Endometrium (tissue), 2 donors: ENCODE measurements at regions not wholly inside any gene's neighbourhood (a gene's known extent, or its start where the extent isn't known, plus 50 kb on each side); places are given as distances from the start of the nearest gene placed in this dataset.

ENCODE experiments used
- FAIRE-seq: peaks from 2 replicates; lab custom pipeline; 2012; peaks lifted over from hg19 to GRCh38; lab: Jason Lieb, UNC
- donor health status: control.
- donor health status: control.

GRCh38 chr9:551986-552929, 289.2 kb upstream of the DMRT1 start:
- FAIRE-seq, result peak; percentile 90

DNA sequence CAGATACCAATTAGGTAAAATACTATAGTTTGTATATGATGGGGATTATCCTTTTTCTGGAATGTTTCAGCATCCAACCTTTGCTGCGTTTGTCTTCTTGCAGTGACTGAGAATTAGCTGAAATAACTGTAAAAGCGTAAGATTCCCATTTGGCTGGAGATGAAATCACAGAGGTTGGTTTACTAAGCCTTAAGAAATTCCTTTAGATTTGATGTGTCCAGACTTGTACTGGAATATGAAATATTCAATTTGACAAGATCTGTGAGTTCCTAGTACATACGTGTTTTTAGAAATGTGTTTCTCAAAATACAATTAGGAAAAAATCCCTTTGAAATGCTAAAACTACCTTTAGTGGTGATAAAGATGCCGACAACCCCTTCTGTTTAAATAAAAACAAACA, 286.0 kb upstream of the DMRT1 start:
- FAIRE-seq, result no peak

GRCh38 chr9:556199-556598, 285.3 kb upstream of the DMRT1 start:
- no peak for FAIRE-seq

DNA sequence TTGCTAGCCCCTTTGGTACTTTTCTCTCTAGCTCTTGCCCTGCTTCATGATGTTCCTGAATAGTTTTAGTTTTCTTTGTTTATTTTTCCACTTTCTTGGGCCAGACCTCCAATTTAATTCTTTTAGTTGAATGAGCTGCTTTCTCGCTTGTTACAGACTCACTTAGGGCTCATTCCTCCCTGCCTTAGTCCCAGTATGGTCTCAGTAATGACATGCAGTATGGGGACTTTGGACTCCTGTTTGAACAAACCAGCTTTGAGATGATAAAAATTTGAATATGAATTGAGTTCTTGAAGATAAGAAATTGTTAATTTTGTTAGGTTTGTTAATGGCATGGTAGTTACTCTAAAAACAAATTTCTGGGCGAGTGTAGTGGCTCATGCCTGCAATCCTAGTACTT, 284.8 kb upstream of the DMRT1 start:
- FAIRE-seq, result no peak

DNA sequence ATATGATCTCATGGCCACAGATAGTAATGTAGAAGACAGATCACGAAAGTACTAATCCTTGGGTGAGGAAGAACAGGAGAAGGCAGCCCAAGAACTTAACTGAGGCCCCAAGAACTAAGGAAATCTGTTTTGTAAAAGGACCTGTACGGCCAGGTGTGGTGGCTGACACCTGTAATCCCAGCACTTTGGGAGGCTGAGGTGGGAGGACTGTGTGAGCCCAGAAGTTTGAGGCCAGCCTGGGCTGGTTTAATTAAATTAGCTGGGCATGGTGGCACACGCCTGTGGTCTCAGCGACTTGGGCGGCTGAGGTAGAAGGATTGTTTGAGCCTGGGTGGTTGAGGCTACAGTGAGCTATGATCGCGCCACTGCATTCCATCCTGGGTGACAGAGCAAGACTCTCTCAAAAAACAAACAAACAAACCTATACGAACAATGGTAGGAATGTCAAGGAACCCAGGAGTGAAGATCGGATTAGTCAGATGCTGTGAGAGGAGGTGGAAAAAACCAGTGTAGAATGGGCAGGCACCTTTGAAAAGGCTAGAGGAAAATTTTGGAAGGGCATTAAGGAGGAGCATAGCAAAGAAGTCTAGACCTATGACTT, 283.8 kb upstream of the DMRT1 start:
- no peak for FAIRE-seq

DNA sequence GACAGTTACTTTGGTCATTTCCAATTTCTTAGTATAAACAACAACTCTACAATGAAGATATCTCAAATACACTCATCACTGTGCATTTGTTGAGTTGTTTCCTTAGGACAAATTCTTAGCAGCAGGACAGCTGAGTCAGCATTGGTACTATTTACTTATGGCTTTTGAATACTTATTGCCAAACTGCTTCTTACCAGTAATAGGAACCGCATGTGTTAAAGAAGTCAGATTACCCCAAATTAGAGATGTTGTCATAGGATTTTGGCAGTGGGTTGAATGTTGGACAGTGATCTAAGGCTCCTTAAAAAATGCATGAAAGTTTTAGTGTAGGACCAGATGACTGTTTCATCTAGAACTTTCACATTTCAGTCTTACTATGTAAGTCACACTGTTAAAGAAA, 280.1 kb upstream of the DMRT1 start:
- FAIRE-seq, result no peak

DNA sequence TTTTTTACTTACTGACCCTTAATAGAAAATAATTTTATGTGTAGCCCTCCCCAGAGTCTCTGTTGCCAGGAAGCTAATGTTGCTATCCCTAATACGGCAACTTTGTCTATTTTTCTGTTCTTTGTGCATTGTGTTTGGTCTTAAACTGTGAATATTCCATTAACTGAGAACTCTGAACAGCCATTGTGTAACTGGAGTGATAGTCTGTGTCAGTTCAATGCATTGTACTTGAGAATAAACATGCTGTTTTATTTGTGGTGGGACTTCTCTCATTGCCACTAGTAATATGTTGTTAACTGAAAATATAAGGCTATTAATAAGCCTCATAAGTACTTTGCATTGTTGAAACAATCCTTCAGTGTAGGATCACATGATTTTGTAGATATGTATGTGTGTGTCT, 278.3 kb upstream of the DMRT1 start:
- no peak for FAIRE-seq

DNA sequence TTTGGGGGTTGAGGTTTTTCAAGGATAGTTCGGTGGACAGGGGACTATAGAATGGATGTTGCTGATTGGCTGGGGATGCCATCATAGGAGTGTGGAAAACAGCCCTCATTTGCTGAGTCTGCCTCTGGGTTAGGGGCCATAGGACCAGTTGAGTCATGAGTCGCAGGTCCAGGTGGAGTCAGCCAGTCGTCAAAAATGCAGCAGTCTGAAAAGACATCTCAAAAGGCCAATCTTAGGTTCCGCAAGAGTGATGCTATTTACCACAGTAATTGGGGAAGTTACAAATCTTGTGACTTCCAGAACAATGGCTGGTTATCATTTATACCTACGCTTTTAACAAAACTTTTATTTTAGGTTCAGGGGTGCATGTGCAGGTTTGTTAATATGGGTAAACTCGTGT, 276.0 kb upstream of the DMRT1 start:
- no peak for FAIRE-seq

DNA sequence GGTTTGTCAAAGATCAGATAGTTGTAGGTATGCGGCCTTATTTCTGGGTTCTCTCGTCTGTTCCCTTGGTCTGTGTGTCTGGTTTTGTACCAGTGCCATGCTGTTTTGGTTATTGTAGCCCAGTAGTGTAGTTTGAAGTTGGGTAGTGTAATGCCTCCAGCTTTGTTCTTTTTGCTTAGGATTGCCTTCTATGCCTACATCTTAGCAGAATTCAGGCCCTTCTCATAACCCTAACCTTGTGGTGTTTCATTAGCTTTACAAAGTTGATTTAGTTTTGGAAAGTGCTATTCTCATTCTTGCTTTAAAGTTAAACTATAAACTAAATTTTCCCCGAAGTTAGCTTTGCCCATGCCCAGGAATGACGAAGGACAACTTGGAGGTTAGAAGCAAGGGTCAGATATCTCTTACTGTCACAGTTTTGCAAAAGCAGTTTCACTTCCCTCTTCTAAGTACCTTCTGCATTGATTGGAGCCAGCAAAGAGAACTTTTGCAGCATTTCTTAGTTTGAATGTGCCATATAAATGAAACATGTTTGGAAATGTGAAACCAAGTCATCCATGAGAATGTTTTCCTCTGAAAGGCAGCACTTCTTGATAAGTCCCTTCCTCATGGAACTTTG, 274.3 kb upstream of the DMRT1 start:
- FAIRE-seq, result no peak

GRCh38 chr9:567747-568305, 273.7 kb upstream of the DMRT1 start:
- no peak for FAIRE-seq

DNA sequence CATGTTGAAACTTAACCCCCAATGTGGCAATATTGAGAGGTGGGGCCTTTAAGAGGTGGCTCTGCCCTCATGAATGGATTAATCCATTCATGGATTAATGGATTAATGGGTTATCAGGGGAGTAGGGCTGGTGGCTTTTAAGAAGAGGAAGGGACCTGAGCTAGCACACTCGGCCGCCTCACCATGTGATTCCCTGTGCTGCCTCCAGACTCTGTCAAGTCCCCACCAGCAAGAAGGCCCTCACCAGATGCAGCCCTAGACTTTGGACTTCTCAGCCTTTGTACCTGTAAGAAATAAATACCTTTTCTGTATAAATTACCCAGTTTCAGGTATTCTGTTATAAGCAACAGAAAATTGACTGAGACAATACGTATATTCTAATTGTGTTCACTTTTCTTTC, 272.2 kb upstream of the DMRT1 start:
- FAIRE-seq, result no peak

GRCh38 chr9:570187-570586, 271.3 kb upstream of the DMRT1 start:
- FAIRE-seq, result no peak

GRCh38 chr9:571066-571465, 270.4 kb upstream of the DMRT1 start:
- no peak for FAIRE-seq

DNA sequence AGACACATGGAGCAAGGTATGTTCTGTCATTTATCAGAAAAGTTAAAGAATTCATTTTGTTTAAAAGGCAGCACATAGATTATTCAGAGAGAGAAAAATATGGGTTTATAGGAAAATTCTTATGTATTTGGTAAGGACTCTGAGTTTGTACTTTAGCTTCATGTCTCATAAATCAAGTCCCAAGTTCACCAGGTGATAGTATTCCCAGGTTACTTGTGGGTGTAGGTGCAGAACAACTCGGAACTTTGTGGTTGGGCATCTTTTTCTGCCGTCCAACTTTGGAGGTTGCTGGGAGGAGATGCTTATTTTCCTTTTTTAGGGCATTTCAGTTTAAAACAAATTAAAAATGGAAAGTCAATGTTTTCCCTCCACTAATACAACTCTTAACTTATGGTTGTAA, 269.8 kb upstream of the DMRT1 start:
- no peak for FAIRE-seq

GRCh38 chr9:573691-574410, 267.6 kb upstream of the DMRT1 start:
- no peak for FAIRE-seq

DNA sequence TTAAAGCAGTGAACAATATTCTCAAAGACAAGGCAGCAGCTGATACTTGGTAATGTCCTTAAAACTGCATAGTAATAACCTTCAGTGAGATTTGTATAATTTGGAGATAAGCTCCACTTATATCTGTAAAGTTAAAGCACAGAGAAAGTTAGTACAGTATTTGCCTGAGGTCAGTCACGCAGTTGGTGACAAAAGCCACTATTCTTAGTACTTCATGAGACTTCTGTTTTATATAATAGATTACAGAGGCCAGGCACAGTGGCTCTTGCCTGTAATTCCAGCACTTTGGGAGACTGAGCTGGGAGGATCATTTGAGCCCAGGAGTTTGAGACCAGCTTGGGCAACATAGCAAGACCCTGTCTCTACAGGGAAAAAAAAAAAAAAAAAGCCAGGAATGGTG, 266.4 kb upstream of the DMRT1 start:
- no peak for FAIRE-seq

DNA sequence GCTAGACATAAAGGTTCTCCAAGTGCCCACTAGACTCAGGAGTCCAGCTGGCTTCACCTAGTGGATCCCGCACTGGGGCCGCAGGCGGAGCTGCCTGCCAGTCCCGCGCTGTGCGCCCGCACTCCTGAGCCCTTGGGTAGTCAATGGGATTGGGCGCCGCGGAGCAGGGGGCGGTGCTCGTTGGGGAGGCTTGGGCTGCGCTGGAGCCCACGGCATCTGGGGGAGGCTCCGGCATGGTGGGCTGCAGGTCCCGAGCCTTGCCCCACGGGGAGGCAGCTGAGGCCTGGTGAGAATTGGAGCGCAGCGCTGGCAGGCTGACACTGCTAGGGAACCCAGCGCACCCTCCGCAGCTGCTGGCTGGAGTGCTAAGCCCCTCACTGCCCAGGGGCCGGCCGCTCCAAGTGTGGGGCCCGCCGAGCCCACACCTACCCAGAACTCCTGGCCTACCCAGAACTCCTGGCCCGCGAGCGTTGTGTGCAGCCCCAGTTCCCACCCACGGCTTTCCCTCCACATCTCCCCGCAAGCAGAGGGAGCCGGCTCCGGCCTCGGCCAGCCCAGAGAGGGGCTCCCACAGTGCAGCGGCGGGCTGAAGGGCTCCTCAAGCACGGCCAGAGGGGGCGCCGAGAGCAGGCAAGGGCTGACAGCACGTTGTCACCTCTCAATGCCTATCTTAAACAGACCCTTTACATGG, 260.7 kb upstream of the DMRT1 start:
- no peak for FAIRE-seq

DNA sequence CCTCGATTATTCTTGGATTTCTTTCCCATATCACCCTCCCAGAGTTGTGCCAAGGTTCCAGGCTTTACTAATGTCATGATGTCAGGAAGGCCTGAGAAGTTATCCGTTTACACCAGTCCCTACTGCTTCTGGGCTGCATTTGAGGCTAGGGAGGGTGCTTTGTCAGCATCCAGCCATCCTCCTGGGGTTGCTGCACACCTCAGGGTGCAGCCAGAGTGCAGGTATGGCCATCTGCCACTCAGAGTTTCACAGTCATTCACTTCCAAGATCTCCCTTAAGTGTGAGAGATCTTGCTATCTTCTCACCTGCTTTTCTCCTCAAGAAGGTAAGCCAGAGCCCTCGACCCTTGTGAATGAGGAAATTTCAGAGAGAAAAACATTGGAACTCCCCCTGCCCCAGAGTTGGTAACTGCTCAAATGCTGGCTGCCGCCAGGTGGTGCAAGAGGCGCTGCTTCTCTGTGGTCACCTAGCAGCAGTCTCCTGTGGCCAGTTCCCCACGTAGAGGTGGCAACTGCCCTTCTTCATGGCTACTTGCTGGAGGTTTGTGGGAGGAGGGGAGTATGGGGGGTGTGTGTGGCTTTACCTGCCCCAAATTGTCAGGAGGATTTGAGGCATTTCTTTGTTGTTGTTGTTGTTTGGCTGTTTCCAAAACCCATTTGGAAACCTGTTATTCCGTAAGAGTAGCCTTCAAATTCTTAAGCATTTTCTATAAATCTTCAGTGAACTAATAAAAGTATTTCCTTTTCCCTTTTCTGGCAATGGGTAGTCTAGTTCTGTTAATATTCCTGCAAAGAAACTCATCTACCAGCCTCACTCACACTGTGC, 259.6 kb upstream of the DMRT1 start:
- FAIRE-seq, result no peak

- FAIRE-seq, result no peak
These were observed 258.7 kb upstream of the DMRT1 start for GRCh38 chr9:582775-583174.

DNA sequence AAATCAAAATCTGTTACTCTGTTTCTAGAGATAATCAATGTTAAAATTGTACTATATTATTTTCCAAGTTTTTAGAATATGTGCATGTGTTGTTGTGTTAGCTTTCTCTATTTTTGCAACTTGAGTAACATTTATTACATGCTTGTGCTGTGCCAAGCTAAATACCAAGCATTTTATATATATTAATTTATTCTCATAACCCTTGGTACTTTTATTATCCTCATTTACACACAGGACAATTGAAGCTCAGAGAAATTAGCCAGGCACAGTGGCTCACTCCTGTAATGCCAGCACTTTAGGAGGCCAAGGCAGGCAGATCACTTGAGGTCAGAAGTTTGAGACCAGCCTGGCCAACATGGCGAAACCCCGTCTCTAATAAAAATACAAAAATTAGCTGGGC, 254.0 kb upstream of the DMRT1 start:
- FAIRE-seq, result no peak

GRCh38 chr9:588981-589380, 252.5 kb upstream of the DMRT1 start:
- FAIRE-seq, result no peak
